NB4 (cell line): ENCODE measurements at regions not wholly inside any gene's neighbourhood (a gene's known extent, or its start where the extent isn't known, plus 50 kb on each side); places are given as distances from the start of the nearest gene placed in this dataset.

Source experiments
- MAX ChIP-seq: IDR thresholded peaks from 2 replicates; pipeline ENCODE4 v1.6.1; 2011; ENCODE audit warnings: low read depth, low read length
- POLR2A ChIP-seq: IDR thresholded peaks from 2 replicates; pipeline ENCODE4 v1.6.1; 2011; ENCODE audit warnings: mild to moderate bottlenecking; ENCODE audit not compliant: insufficient read length; ENCODE audit errors: extremely low read depth
- TF ChIP-seq, protein P1 (sequence below): IDR thresholded peaks from one replicate; pipeline ENCODE4 v1.5.1; 2012; ENCODE audit warnings: low read depth, low read length

DNA sequence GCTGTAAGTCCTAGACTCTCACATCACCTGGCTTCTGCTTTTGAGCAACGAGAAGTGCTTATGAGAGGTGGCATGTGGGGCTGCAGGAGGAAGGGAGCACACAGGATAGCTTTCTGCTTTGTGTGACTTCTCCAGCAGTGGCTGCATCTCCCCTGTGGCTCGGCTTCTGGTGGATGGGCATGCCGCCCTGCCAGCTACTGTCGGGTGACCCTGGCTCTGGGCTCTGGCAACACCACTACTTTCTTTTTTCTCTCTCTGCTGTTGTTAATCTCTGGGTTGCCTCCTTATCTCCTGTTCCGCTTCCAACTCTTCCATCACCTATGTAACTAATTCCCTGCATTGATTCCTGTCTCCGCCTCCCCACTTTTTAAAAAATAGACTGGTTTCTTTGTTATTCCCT lies 209.1 kb upstream of the DAAM1 start:
- TF ChIP-seq, protein P1, sequence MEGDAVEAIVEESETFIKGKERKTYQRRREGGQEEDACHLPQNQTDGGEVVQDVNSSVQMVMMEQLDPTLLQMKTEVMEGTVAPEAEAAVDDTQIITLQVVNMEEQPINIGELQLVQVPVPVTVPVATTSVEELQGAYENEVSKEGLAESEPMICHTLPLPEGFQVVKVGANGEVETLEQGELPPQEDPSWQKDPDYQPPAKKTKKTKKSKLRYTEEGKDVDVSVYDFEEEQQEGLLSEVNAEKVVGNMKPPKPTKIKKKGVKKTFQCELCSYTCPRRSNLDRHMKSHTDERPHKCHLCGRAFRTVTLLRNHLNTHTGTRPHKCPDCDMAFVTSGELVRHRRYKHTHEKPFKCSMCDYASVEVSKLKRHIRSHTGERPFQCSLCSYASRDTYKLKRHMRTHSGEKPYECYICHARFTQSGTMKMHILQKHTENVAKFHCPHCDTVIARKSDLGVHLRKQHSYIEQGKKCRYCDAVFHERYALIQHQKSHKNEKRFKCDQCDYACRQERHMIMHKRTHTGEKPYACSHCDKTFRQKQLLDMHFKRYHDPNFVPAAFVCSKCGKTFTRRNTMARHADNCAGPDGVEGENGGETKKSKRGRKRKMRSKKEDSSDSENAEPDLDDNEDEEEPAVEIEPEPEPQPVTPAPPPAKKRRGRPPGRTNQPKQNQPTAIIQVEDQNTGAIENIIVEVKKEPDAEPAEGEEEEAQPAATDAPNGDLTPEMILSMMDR = no peak
- no peak for TF ChIP-seq POLR2A
- no peak for TF ChIP-seq MAX
